Kidney epithelial cell (primary cell): ENCODE measurements at regions not wholly inside any gene's neighbourhood (a gene's known extent, or its start where the extent isn't known, plus 50 kb on each side); places are given as distances from the start of the nearest gene placed in this dataset.

Source experiments
- DNase-seq: peaks from one replicate; pipeline ENCODE4 v3.0.0-alpha.2; 2010; ENCODE audit warnings: low read depth
- H3K27me3 ChIP-seq: 2 replicates; pipeline ENCODE4 v1.6.0; 2011; ENCODE audit warnings: low read length; ENCODE audit not compliant: control insufficient read depth, insufficient read depth
- H3K36me3 ChIP-seq: 2 replicates; pipeline ENCODE4 v1.5.1; 2011; ENCODE audit warnings: low read length; ENCODE audit not compliant: control insufficient read depth, insufficient read depth
- H3K4me3 ChIP-seq: 2 replicates; pipeline ENCODE4 v1.5.1; 2011; ENCODE audit warnings: low read depth, mild to moderate bottlenecking, control low read depth, low read length
- CTCF ChIP-seq: IDR thresholded peaks from 2 replicates; pipeline ENCODE4 v1.5.1; 2011; ENCODE audit warnings: mild to moderate bottlenecking, moderate library complexity, low read length, control low read depth, inconsistent platforms; ENCODE audit not compliant: insufficient read depth, poor library complexity, severe bottlenecking

DNA sequence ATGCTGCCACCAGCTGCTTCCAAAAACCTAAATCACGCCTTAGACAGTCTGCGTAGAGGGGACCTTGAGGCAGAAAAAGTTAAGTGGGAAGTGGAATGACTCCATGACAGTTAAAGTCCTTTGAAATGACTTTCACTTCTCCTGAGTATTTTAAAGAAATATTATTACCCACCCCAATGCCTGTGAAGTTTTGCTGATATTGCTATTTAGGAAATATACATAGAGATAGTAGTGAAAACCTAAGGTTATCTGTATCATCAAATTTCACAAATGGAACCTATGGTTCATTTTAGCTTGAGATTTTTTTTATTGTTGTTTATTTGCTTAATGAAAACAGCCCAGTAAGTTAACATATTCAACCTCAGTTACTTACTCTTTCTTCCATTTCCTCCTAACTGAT is 182.1 kb upstream of the FBXL4 start:
- Histone ChIP-seq H3K4me3 (no peak overlapping the region), H3K36me3 (no peaks in the 10 kb centered on the region), H3K27me3 (no peaks in the 10 kb centered on the region)
- no peak for TF ChIP-seq CTCF
- no peak for DNase-seq

DNA sequence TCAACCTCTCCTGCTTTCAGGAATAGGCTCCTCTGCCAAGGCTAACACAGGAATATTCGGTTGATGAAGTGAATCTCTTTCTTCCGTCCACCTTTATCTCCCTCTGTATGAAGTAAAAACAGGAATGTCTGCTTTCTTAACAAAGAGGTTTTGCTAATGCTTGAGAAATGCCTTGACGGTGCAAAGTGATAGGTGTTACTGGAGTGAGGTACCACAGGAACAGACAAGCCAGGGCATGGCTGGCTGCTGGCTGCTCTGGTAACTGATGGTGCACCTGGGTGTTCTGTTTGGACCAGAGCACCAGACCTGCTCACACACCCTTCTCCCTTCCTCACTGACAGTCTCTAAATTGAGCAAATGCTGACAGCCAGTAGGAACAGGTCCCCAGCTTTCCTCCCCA is 174.0 kb upstream of the FBXL4 start:
- no peak overlapping the region for H3K4me3 ChIP-seq
- TF ChIP-seq CTCF, result no peak
- no peak for DNase-seq

GRCh38 chr6:99120641-99121040 is 172.9 kb upstream of the FBXL4 start:
- no peak for DNase-seq
- Histone ChIP-seq H3K4me3 (no peak overlapping the region), H3K27me3 (peaks cover 3% of the 10 kb centered on the region), H3K36me3 (no peaks in the 10 kb centered on the region)
- no peak for TF ChIP-seq CTCF

More for the DNA sequence above, 174.0 kb upstream of the FBXL4 start:
- Histone ChIP-seq H3K36me3 (no peaks in the 10 kb centered on the region), H3K27me3 (peaks cover 3% of the 10 kb centered on the region)

GRCh38 chr6:99119109-99120031 is 171.6 kb upstream of the FBXL4 start:
- Histone ChIP-seq H3K4me3 (no peak overlapping the region), H3K27me3 (peaks cover 3% of the 10 kb centered on the region), H3K36me3 (no peaks in the 10 kb centered on the region)
- peak; percentile 7 for DNase-seq
- peak; percentile 69 for TF ChIP-seq CTCF

DNA sequence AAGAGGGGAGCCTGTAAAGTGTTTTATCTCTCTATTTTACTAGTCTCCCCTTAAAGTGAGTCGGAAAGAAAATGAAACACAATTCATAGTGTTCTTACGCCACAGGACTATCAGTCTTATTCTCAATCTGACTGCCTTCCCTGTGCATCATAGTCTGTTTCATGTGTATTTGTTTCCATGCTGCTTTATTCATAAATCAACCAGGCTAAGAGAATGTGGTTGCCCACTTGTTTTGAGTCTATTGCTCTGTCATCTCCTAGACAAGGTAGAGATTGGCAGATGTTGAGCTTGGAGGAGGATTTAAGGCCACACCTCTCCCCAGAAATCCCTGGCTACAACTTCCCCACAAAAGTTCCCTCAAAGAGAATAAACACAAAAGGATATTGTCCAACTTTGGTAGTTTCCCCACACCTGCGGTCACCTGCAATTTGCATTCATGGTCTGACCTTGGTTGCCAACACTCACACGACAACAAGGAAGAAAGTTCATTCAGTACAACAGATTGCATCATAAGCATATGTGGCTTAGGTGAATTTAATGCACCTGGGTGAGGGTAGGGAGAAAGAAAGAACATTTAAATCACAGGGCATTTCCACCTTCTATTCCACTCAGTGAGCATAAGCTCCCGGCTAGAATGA is 167.1 kb upstream of the FBXL4 start:
- no peak for TF ChIP-seq CTCF
- DNase-seq, result no peak
- Histone ChIP-seq H3K4me3 (no peak overlapping the region), H3K27me3 (peaks cover 3% of the 10 kb centered on the region), H3K36me3 (no peaks in the 10 kb centered on the region)

- Histone ChIP-seq H3K4me3 (no peak overlapping the region), H3K27me3 (no peaks in the 10 kb centered on the region), H3K36me3 (no peaks in the 10 kb centered on the region)
- TF ChIP-seq CTCF, result no peak
- DNase-seq, result no peak
Observed at GRCh38 chr6:99111590-99111989, 163.8 kb upstream of the FBXL4 start.
